Fibroblast of pulmonary artery (primary cell): ENCODE measurements at regions not wholly inside any gene's neighbourhood (a gene's known extent, or its start where the extent isn't known, plus 50 kb on each side); places are given as distances from the start of the nearest gene placed in this dataset.
A peak's percentile ranks its signal among the peaks of the same experiment; 100 is the strongest.
"Not testable (repeated sequence)": the region's sequence is repeated elsewhere in the genome, so short reads cannot be mapped to it uniquely, and the experiment has no call there.

ENCODE experiments used
- DNase-seq: peaks from one replicate; pipeline ENCODE4 v3.0.0-alpha.2; 2010; ENCODE audit warnings: low read depth
- H3K4me3 ChIP-seq: replicated peaks from 2 replicates; pipeline ENCODE4 v1.5.1; 2011; ENCODE audit warnings: low read depth, mild to moderate bottlenecking, control low read depth, low read length, moderate library complexity
- CTCF ChIP-seq: IDR thresholded peaks from 2 replicates; pipeline ENCODE4 v1.5.1; 2011; ENCODE audit warnings: mild to moderate bottlenecking, control low read depth, low read length, inconsistent platforms; ENCODE audit errors: missing control alignments

GRCh38 chr13:32838945-32839344 lies 177.3 kb upstream of the KL start:
- no peak overlapping the region for H3K4me3 ChIP-seq
- TF ChIP-seq CTCF, result no peak
- DNase-seq, result peak; percentile 30

DNA sequence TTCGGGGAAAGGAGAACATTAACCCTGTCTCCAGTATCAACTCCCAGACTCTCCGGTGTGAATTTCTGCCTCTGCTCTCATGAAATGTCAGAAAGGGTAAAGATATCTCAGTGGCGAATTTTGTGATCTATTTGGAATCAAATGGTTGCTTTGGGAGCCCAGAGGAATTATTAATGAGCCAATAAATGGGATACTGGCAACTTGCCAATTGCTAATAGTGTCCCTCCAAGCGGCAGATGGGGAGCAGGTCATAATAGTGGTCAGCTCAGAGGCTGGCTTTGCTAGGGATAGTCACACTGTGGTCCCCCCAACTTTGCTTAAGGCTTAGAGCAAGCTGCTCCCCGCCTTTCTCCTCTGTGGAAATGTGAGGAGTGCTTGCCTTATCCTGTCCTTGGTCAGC lies 176.1 kb upstream of the KL start:
- no peak overlapping the region for H3K4me3 ChIP-seq
- no peak for TF ChIP-seq CTCF
- DNase-seq, result no peak

DNA sequence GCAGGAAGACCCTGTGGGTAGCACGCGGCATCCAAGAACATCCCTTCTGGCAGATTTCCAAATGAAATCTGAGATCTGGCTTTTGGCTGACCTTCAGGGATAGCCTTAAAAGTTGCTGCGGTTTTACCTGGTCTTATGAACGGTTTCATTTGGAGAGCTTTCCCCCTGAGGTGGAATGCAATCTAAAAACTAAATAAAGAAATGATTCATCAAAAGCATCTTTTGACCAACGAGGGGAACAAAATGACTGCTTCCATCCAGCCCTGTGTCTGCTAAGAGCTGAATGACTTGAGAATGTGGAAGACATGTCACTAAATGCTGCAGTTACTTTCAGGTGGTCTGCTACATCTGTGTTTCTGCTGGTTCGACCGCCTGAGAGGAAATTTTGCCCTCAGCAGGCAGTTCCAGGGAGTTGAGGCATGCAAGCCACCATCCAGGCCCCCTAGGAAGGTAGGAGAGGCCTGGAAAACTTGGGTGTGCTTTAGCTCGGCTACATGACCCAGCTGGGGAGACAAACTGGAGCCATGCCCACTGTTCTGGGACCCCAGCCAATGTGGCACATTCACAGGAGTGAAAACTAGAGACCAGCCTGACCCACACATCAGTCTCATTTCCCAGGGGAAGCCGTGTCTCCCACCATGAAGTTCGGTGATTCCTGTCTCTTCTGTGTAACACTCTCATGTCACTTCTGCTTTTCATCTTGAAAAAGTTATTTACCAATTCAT lies 175.1 kb upstream of the KL start:
- no peak for DNase-seq

GRCh38 chr13:32845952-32846950 lies 170.0 kb upstream of the KL start:
- H3K4me3 ChIP-seq, result no peak overlapping the region
- no peak for DNase-seq
- no peak for TF ChIP-seq CTCF

More for the DNA sequence above, 175.1 kb upstream of the KL start:
- H3K4me3 ChIP-seq, result no peak overlapping the region
- TF ChIP-seq CTCF, result no peak

DNA sequence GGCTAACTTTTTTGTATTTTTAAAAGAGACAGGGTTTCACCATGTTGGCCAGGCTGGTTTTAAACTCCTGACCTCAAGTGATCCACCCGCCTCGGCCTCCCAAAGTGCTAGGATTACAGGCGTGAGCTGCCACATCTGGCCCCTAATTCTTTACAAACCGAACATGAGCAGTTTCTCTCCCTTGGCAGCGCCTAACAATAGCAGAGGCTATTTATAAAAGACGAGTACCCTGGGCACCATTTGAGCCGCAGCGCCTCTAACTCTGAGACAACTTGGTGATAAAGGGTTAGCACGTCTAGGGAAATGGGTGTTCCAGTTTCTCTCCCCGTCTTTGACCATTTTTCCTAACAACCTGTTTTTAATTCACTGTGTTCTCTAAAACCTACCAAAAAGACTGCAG lies 168.2 kb upstream of the KL start:
- DNase-seq, H3K4me3 ChIP-seq: not testable (repeated sequence)

GRCh38 chr13:32849369-32849768 lies 166.9 kb upstream of the KL start:
- TF ChIP-seq CTCF, result no peak
- H3K4me3 ChIP-seq, result no peak overlapping the region
- DNase-seq, result no peak

DNA sequence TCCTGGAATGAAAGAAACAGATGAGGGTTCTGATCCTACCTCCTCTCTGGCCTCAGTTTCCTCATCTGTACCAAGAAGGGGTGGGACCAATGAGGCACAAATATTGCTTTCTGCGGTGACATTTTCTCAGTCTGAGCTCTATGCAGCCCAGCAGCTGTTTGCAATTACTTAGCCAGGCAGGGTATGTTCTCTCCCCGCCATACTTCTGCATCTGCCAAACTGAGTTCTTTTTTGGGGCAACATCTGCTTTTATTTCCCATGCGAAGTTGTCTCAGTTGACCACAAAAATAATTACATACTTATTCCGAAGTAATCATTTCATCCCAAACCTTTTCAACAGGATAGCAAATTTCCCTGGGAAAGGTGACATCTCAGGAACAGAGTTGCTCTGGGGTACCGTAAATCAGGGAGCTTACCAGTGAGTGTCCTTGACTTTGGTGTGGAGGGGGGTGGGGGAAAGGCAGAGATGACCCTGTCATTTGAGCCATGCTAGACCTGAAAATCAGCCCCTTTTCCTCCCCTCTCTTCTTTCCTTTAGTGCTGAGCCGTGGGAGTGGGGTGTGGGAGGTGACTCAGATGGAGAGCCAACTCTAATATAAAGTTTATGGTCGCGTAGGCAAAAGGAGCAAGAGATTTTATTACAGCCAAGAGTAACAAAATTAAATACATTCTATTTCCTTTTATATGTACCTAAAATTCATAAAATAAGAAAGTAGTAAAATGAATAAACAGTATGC lies 165.7 kb upstream of the KL start:
- no peak overlapping the region for H3K4me3 ChIP-seq
- DNase-seq, result no peak
- no peak for TF ChIP-seq CTCF
